LHCN-M2 (cell line): ENCODE measurements at regions not wholly inside any gene's neighbourhood (a gene's known extent, or its start where the extent isn't known, plus 50 kb on each side); places are given as distances from the start of the nearest gene placed in this dataset.
"Not testable (repeated sequence)": the region's sequence is repeated elsewhere in the genome, so short reads cannot be mapped to it uniquely, and the experiment has no call there.

Source experiments
- DNase-seq: peaks from one replicate; pipeline ENCODE4 v3.0.0-alpha.2; 2012; ENCODE audit warnings: low read depth

GRCh38 chr11:37456746-37457145, 858.7 kb upstream of the RAG2 start:
- DNase-seq, result no peak

- no peak for DNase-seq
These were observed 853.9 kb upstream of the RAG2 start for GRCh38 chr11:37451903-37452302.

- peak; percentile 20 for DNase-seq
These were observed 852.6 kb upstream of the RAG2 start for GRCh38 chr11:37450613-37451012.

- DNase-seq, result peak; percentile 53
These were observed 851.1 kb upstream of the RAG2 start for GRCh38 chr11:37449146-37449545.

DNA sequence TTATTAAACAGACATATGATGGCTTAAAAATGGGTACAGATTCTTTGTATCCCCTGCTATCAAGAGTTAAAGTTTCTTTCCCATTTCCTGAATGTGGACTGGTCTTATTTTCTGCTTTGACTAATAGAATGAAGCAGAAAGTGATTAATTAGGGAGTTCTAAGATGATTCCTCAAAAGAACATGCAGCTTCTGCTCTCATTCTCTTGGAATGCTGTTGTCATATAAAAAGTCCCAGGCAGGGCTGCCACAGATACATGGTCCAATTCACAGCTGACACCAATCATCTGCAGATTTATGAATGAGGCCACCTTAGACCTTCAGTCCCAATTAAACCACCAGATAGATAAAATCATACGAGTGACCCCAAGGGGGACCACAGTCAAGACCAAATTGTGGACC, 844.5 kb upstream of the RAG2 start:
- DNase-seq, result no peak

DNA sequence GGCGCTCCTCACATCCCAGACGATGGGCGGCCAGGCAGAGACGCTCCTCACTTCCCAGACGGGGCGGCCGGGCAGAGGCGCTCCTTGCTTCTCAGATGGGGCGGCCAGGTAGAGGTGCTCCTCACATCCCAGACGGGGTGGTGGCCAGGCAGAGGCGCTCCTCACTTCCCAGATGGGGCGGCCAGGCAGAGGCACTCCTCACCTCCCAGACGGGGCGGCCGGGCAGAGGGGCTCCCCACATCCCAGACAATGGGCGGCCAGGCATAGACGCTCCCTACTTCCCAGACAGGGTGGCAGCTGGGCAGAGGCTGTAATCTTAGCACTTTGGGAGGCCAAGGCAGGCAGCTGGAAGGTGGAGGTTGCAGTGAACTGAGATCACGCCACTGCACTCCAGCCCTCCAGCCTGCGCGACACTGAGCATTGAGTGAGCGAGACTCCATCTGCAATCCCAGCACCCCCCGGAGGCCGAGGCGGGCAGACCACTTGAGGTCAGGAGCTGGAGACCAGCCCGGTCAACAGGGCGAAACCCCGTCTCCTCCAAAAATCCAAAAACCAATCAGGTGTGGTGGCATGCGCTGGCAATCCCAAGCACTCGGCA, 833.7 kb upstream of the RAG2 start:
- DNase-seq, result not testable (repeated sequence)

DNA sequence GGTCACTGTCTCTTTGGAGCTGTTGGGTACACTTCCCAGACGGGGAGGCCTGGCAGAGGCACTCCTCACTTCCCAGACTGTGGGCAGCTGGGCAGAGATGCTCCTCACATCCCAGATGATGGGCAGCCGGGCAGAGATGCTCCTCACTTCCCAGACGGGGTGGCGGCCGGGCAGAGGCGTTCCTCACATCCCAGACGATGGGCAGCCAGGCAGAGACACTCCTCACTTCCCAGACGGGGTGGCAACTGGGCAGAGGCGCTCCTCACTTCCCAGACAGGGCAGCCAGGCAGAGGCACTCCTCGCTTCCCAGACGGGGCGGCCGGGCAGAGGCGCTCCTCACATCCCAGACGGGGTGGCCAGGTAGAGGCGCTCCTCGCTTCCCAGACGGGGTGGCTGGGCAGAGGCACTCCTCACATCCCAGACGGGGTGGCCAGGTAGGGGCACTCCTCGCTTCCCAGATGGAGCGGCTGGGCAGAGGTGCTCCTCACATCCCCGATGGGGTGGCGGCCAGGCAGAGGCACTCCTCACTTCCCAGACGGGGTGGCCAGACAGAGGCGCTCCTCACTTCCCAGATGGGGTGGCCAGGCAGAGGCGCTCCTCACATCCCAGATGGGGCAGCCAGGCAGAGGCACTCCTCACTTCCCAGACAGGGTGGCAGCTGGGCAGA, 833.1 kb upstream of the RAG2 start:
- DNase-seq, result not testable (repeated sequence)

GRCh38 chr11:37422511-37422910, 824.5 kb upstream of the RAG2 start:
- DNase-seq, result no peak

DNA sequence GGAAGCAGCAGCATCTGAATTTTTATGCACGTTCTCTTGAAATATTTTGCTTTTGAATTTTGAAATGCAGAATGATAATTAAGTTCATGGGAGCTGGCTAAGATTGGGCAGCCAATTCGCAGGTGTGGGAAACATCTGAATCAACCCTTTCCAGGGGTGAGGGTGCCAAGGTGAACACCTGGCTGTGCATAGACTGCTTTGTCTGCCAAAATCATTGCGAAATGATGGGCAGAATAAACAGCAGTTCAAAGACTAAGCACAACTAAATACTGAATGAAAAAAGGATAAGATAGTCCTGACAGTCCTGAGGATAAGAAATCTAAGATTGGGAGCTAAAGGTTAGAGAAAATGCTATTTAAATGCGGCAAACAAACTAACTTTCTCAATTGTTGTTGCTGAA, 813.3 kb upstream of the RAG2 start:
- DNase-seq, result no peak

GRCh38 chr11:37409124-37409523, 811.1 kb upstream of the RAG2 start:
- DNase-seq, result no peak

GRCh38 chr11:37407461-37407860, 809.4 kb upstream of the RAG2 start:
- DNase-seq, result no peak

GRCh38 chr11:37406651-37407050, 808.6 kb upstream of the RAG2 start:
- DNase-seq, result no peak

DNA sequence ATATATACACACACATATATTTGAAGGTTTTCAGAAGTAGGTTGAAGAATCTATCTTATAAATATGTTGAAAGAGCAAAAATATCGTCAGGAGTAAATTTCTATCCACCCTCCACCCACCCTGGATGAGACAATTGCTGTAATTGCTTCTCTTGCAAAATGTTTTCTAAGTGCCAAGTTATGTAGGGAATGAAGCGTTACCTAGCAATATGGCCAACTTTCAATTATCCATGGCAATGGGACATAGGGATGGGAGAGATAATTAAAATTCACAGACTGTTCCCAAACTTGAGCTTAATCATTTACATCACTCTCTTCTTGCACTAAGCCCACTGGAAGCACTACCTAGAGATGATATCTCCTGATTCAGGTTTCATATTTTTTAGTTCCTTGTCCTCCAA, 806.2 kb upstream of the RAG2 start:
- DNase-seq, result no peak

- DNase-seq, result no peak
These were observed 804.6 kb upstream of the RAG2 start for GRCh38 chr11:37402663-37403062.

DNA sequence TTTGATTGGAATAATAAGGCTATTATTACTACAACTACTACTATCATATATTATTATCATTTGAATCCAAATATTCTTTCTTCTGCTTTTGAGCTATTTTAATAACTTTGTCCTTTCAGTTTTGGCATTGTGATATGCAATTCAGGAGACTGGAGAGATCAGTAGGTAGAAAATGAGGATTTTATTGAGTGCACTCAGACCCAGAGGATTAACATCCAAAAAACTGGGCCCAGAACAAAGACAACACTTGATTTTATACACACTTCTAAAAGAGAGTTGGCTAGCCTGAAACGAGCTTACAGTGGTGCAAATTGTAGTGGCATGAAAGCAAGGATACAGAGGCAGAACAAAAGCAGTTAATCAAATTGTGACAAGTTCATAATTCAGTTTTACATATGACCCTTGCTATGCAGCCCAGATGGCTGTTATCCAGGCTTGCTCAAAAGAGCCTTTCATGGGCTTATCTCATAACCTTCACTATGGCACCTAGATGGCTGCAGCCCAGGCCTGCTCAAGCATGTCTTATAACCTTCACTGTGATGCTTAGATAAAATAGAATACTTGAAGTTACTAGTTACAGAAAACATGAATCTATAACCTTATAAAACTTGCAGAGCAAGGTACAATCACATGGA, 796.3 kb upstream of the RAG2 start:
- DNase-seq, result no peak

DNA sequence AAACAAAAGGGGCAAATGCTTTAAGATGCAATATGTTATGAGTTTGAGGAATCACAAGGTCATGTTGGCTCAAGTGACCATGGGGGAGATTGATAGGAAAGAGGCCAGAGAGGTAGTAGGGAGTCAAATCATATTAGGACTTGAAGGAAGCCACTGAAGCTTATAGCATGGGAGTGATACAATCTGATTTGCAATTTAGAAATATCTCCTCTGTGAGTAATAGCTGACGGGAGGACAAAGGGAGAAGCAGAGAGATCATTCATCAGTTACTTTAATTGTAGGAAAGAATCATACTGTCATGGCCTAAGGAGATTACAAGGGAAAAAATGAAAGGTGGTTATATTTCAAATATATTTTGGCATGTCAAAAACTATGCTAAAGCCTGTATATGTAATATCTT, 793.6 kb upstream of the RAG2 start:
- DNase-seq, result no peak

GRCh38 chr11:37390576-37391083, 792.6 kb upstream of the RAG2 start:
- no peak for DNase-seq

DNA sequence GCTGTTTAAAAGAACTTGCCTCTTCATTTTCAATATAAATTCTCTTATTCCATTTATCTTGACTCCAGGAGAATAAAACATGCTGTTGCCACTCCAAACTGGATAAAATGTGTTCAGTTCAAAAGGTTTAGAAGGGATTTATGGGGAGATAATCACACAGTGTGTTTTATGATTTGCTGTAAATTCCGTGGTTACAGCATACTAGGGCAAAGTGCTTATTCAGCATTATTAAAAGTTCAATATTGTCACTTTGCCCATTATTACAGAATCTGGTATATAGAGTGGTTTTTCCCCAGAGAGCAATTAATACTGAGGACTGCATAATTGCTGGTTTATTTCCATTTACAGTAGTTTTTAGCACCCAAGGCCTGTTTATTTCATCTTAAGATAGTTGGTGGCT, 780.9 kb upstream of the RAG2 start:
- no peak for DNase-seq

- no peak for DNase-seq
These were observed 774.6 kb upstream of the RAG2 start for GRCh38 chr11:37372667-37373066.

DNA sequence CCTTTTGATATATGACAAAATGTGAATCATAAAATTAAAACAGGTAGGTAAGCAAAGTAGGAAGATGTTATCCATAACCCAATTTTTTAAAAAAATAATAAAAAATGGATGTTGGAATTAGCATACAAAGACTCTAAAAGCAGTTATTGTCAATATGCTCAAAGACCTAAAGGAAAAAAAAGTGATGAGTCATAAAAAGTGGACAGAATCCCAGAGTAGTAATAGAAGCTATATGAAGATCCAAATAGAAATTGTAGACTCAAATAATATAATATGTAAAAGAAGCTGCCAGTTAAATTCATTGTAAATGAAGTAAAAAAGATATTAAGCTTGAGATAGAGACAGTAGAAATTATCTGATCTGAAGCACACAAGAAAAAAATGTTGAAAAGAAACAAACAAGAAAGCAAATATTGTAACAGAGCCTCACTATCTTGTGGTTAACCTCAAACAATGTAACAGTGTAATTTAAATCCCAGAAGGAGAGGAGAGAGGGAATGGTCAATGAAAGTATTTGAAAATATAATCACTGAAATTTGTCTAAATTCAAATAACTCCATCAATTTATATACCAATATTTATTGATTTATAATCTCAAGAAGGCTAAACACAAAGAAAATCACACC, 773.4 kb upstream of the RAG2 start:
- no peak for DNase-seq

- DNase-seq, result no peak
These were observed 772.8 kb upstream of the RAG2 start for GRCh38 chr11:37370817-37371216.

GRCh38 chr11:37364246-37364839, 766.3 kb upstream of the RAG2 start:
- no peak for DNase-seq
